OCI-LY7 (cell line): ENCODE measurements at regions not wholly inside any gene's neighbourhood (a gene's known extent, or its start where the extent isn't known, plus 50 kb on each side); places are given as distances from the start of the nearest gene placed in this dataset.

Source experiments
- BruUV-seq: library from RNA; stranded (reverse); fragments of 400-500 nt; replicated peaks from 2 replicates; lab custom pipeline; 2021; lab: Mats Ljungman, UMichigan
- CTCF ChIA-PET: fragments of 300-600 bp; sonication (Branson Sonifier 250); formaldehyde crosslinking; loops from one replicate; lab custom pipeline; 2022; ENCODE audit warnings: antibody characterized with exemption; ENCODE audit not compliant: unreplicated experiment; lab: Charles Lee
- POLR2A ChIA-PET: fragments of 300-600 bp; sonication (Branson Sonifier 250); formaldehyde crosslinking; loops from one replicate; lab custom pipeline; 2022; ENCODE audit warnings: antibody characterized with exemption; lab: Charles Lee
- DNase-seq: peaks from one replicate; pipeline ENCODE4 v3.0.0-alpha.2; 2015; ENCODE audit warnings: low spot score
- H2AFZ ChIP-seq: fragments of 200-600 bp; sonication (generic), shearing (Covaris generic); 2 replicates; pipeline ENCODE4 v1.6.1; 2014; ENCODE audit warnings: mild to moderate bottlenecking, antibody characterized with exemption, low read length, moderate library complexity
- H3K27ac ChIP-seq: fragments of 200-600 bp; sonication (generic); 2 replicates; pipeline ENCODE4 v1.5.1; 2014; ENCODE audit warnings: mixed run types, low read depth, mild to moderate bottlenecking, moderate library complexity, low read length, inconsistent platforms; ENCODE audit not compliant: poor library complexity, severe bottlenecking
- H3K36me3 ChIP-seq: fragments of 200-600 bp; sonication (generic); 2 replicates; pipeline ENCODE4 v1.6.1; 2014; ENCODE audit warnings: mild to moderate bottlenecking, antibody characterized with exemption, low read length, moderate library complexity, mixed read lengths; ENCODE audit not compliant: insufficient read depth
- H3K4me1 ChIP-seq: fragments of 200-600 bp; sonication (generic); 2 replicates; pipeline ENCODE4 v1.5.1; 2014; ENCODE audit warnings: mild to moderate bottlenecking, low read length; ENCODE audit not compliant: insufficient read depth, poor library complexity, severe bottlenecking
- H3K4me2 ChIP-seq: fragments of 200-600 bp; sonication (generic); 2 replicates; pipeline ENCODE4 v1.6.1; 2014; ENCODE audit warnings: mild to moderate bottlenecking, low read length
- H3K4me3 ChIP-seq: fragments of 200-600 bp; sonication (generic); 2 replicates; pipeline ENCODE4 v1.5.1; 2014; ENCODE audit warnings: mild to moderate bottlenecking, low read depth, low read length; ENCODE audit not compliant: poor library complexity, severe bottlenecking
- H3K79me2 ChIP-seq: fragments of 200-600 bp; sonication (generic); 2 replicates; pipeline ENCODE4 v1.6.1; 2016; ENCODE audit warnings: low read depth, mild to moderate bottlenecking, low read length, moderate library complexity, mixed read lengths; ENCODE audit not compliant: insufficient read depth
- H3K9me2 ChIP-seq: fragments of 200-600 bp; sonication (generic); 2 replicates; pipeline ENCODE4 v1.6.1; 2016; ENCODE audit warnings: mild to moderate bottlenecking, low read length, mixed read lengths; ENCODE audit not compliant: insufficient read depth
- H3K9me3 ChIP-seq: fragments of 200-600 bp; sonication (generic); 2 replicates; pipeline ENCODE4 v1.6.1; 2014; ENCODE audit warnings: mild to moderate bottlenecking, mixed run types, low read length, mixed read lengths
- H4K20me1 ChIP-seq: fragments of 200-600 bp; sonication (generic); 2 replicates; pipeline ENCODE4 v1.6.1; 2014; ENCODE audit warnings: mild to moderate bottlenecking, antibody characterized with exemption, low read length, moderate library complexity, mixed read lengths; ENCODE audit not compliant: insufficient read depth
- CTCF ChIP-seq: fragments of 200-600 bp; sonication (generic); conservative IDR thresholded peaks from 2 replicates; pipeline ENCODE4 v1.5.1; 2014; ENCODE audit warnings: mild to moderate bottlenecking, antibody characterized with exemption, low read length, moderate library complexity, mixed read lengths
- EZH2phosphoT487 ChIP-seq: fragments of 200-600 bp; sonication (generic); IDR thresholded peaks from 2 replicates; pipeline ENCODE4 v1.6.1; 2018; ENCODE audit warnings: low read depth, borderline replicate concordance, mild to moderate bottlenecking, mixed run types, antibody characterized with exemption, low read length, moderate library complexity, mixed read lengths
- intact Hi-C: fragments of 100-400 bp; cut with micrococcal nuclease; formaldehyde crosslinking; loops from one replicate; pipeline ENCODE4 v1.10.0; 2022; ENCODE audit not compliant: unreplicated experiment

DNA sequence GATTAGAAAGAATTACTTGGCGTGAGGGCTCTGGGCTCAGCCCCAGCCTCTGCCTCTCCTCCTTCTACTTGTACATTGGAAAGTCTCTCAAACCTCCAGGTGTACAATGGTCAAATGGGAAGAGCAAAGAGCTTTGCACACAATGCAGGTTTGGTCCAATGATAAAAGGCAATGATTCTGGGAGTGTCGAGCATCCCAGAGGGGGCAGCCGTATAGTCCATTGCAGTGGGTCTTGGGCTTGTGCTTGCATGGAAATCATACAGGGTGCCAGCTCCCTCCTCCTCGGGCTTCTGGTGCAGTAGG lies 98.0 kb upstream of the NCK2 start:
- intact Hi-C loops, result no loop called here
- H3K79me2 ChIP-seq, result no peaks in the 10 kb centered on the region
- H3K9me3 ChIP-seq, result no peaks in the 10 kb centered on the region
- no peak for DNase-seq
- H3K27ac ChIP-seq, result no peak overlapping the region
- H3K9me2 ChIP-seq, result no peaks in the 10 kb centered on the region
- H4K20me1 ChIP-seq, result no peaks in the 10 kb centered on the region
- no peaks in the 10 kb centered on the region for H3K4me1 ChIP-seq
- no peak overlapping the region for H3K4me2 ChIP-seq
- no TSS peak for BruUV-seq
- POLR2A ChIA-PET, result interaction anchor here (0.5 kb wide), 1 partner anchor 32 kb away, joined by 3 read pairs; no protein-coding TSS in a partner anchor
- H3K4me3 ChIP-seq, result no peak overlapping the region
- H3K36me3 ChIP-seq, result no peaks in the 10 kb centered on the region
- H2AFZ ChIP-seq, result no peak overlapping the region
- CTCF ChIA-PET, result no interaction called here
- no peak for TF ChIP-seq CTCF
- no peak for TF ChIP-seq EZH2phosphoT487

GRCh38 chr2:105645938-105646773 lies 98.6 kb upstream of the NCK2 start:
- intact Hi-C loops, result no loop called here
- H3K9me2 ChIP-seq, result no peaks in the 10 kb centered on the region
- ChIA-PET CTCF (no interaction called here), POLR2A (interaction anchor here (0.5 kb wide), 1 partner anchor 32 kb away, joined by 3 read pairs; no protein-coding TSS in a partner anchor)
- no peak for DNase-seq
- TF ChIP-seq CTCF (no peak), EZH2phosphoT487 (no peak)
- H3K27ac ChIP-seq, result no peak overlapping the region
- no peaks in the 10 kb centered on the region for H3K4me1 ChIP-seq
- no peaks in the 10 kb centered on the region for H3K36me3 ChIP-seq
- no peak overlapping the region for H3K4me2 ChIP-seq
- H3K9me3 ChIP-seq, result no peaks in the 10 kb centered on the region
- BruUV-seq, result no TSS peak
- no peaks in the 10 kb centered on the region for H3K79me2 ChIP-seq
- H3K4me3 ChIP-seq, result no peak overlapping the region
- no peaks in the 10 kb centered on the region for H4K20me1 ChIP-seq
- no peak overlapping the region for H2AFZ ChIP-seq
